Nephron progenitor cell (in vitro differentiated cells): ENCODE measurements at regions not wholly inside any gene's neighbourhood (a gene's known extent, or its start where the extent isn't known, plus 50 kb on each side); places are given as distances from the start of the nearest gene placed in this dataset.

Source experiments
- DNase-seq: peaks from one replicate; pipeline ENCODE4 v3.0.0; 2021
- H3K27ac Mint-ChIP-seq: 2 replicates; pipeline ENCODE4 v1.8.0; 2021; ENCODE audit warnings: mild to moderate bottlenecking, moderate library complexity, mixed read lengths
- H3K27me3 Mint-ChIP-seq: 2 replicates; pipeline ENCODE4 v1.8.0; 2021; ENCODE audit warnings: mild to moderate bottlenecking, low read depth, mixed read lengths; ENCODE audit not compliant: poor library complexity
- H3K36me3 Mint-ChIP-seq: 2 replicates; pipeline ENCODE4 v1.8.0; 2021; ENCODE audit warnings: low read depth, mixed read lengths
- H3K4me1 Mint-ChIP-seq: 2 replicates; pipeline ENCODE4 v1.8.0; 2021; ENCODE audit warnings: mixed read lengths
- H3K4me3 Mint-ChIP-seq: 2 replicates; pipeline ENCODE4 v1.8.0; 2021; ENCODE audit warnings: mild to moderate bottlenecking, moderate library complexity, mixed read lengths
- H3K9me3 Mint-ChIP-seq: 2 replicates; pipeline ENCODE4 v1.8.0; 2021; ENCODE audit warnings: mild to moderate bottlenecking, moderate library complexity, mixed read lengths
- CTCF ChIP-seq: fragments of 200-600 bp; sonication (generic); IDR thresholded peaks from 2 replicates; pipeline ENCODE4 v1.5.0; 2021; ENCODE audit warnings: antibody characterized with exemption

DNA sequence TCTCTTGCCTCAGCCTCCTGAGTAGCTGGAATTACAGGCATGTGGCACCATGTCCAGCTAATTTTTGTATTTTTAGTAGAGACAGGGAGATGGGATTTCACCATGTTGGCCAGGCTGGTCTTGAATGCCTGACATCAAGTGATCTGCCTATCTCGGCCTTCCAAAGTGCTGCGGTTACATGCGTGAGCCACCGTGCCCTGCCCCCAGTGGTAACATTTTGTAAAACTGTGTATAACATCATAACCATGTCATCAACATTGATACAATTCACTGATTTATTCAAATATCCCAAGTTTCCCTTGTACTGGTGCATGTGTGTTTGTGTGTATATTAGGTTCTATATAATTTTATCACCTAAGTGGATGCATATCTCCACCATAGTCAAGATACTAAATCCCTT, 70.0 kb downstream of the PDCL3 start:
- no peaks in the 10 kb centered on the region for H3K9me3 Mint-ChIP-seq
- H3K4me3 Mint-ChIP-seq: no peak overlapping the region
- no peaks in the 10 kb centered on the region for H3K36me3 Mint-ChIP-seq
- no peak overlapping the region for H3K27ac Mint-ChIP-seq
- peaks cover 7% of the 10 kb centered on the region for H3K27me3 Mint-ChIP-seq
- H3K4me1 Mint-ChIP-seq: no peaks in the 10 kb centered on the region
- no peak for TF ChIP-seq CTCF
- DNase-seq: no peak

DNA sequence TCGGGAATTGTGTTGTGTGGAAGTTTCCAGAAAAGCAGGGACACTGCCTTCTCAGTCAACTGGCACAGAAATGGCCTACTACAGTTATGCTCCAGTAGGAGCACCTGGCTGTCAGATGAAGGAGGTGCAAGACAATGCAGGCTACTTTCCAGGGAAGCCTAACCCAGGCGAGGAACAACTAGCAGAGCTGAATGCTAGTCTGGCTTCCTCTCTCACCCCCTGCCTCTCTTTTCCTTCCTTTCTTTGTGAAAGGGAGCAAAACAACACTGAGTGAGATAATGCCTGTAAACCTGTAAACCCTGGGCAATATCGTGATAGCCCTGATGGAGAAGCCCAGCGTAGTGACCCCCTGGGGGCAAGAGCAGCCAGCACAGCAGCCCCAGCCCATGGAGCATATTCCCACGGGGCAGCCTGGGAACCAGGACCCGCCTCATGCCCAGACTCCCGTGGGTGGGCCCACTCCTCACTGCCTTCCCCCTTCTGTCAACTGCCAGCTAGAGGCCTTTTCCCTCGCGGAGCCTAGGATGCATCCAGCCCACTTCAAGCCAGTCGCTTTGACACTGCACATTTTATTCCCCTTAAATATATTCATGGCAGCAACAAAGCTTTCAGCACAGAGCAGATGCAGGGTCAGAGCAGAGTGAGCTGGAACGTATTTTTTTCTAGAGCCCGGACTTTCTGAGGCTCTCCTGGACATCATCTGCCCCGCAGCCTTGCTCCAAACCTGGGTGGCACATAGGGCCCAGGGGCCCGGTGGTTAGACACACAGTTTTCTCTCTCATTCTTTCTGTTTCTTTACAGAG, 77.0 kb downstream of the PDCL3 start:
- Mint-ChIP-seq H3K4me1 (peaks cover 20% of the 10 kb centered on the region), H3K27ac (no peak overlapping the region), H3K4me3 (no peak overlapping the region), H3K36me3 (no peaks in the 10 kb centered on the region), H3K9me3 (peaks cover 7% of the 10 kb centered on the region), H3K27me3 (peaks cover 18% of the 10 kb centered on the region)
- DNase-seq: no peak
- TF ChIP-seq CTCF: no peak

- peaks cover 21% of the 10 kb centered on the region for H3K4me1 Mint-ChIP-seq
- DNase-seq: no peak
- no peak for TF ChIP-seq CTCF
- no peaks in the 10 kb centered on the region for H3K36me3 Mint-ChIP-seq
- H3K27ac Mint-ChIP-seq: peak overlapping the region; percentile 69
- H3K9me3 Mint-ChIP-seq: peaks cover 10% of the 10 kb centered on the region
- H3K4me3 Mint-ChIP-seq: no peak overlapping the region
- H3K27me3 Mint-ChIP-seq: peaks cover 18% of the 10 kb centered on the region
Observed at GRCh38 chr2:100640431-100641124, 77.8 kb downstream of the PDCL3 start.

DNA sequence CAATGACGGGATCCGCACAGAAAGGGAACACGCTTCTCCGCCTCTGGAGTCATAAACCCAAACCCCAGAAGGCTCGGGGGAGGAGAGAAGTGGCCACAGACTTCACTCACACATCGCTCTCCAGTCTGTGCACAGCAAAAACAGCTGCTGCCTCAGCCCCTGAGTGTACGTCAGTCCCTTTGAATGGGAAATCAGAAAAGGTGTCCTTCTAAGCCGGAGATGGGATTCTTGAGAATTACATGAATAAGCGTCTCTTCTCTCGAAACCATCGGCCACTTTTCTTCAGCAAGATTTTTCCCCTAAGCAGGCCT, 78.3 kb downstream of the PDCL3 start:
- peaks cover 10% of the 10 kb centered on the region for H3K9me3 Mint-ChIP-seq
- H3K27me3 Mint-ChIP-seq: peaks cover 18% of the 10 kb centered on the region
- peaks cover 26% of the 10 kb centered on the region for H3K4me1 Mint-ChIP-seq
- H3K27ac Mint-ChIP-seq: peak overlapping the region; percentile 69
- no peaks in the 10 kb centered on the region for H3K36me3 Mint-ChIP-seq
- peak; percentile 9 for DNase-seq
- TF ChIP-seq CTCF: no peak
- H3K4me3 Mint-ChIP-seq: no peak overlapping the region

DNA sequence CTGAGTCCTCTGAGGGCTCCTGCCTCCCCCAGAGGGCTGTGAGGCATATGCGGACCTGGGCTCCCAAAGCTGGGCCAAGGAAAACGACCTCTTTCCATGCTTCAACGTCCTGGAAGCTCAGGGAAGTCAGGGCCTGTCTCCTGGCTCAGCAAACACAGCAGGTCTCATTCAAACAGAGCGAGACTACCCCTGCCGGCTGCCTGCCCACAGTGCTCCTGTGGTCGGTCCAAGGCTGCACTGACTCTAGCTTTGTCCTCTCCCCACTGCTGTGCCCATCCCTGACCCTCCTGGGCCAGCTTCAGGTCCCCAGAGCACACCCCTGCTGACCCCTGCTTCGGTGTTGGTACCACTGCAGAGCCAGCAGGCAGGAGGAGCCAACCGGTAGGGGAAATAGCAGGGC, 79.6 kb downstream of the PDCL3 start:
- peaks cover 29% of the 10 kb centered on the region for H3K4me1 Mint-ChIP-seq
- H3K9me3 Mint-ChIP-seq: peaks cover 15% of the 10 kb centered on the region
- H3K36me3 Mint-ChIP-seq: no peaks in the 10 kb centered on the region
- no peak overlapping the region for H3K27ac Mint-ChIP-seq
- DNase-seq: no peak
- TF ChIP-seq CTCF: no peak
- peaks cover 18% of the 10 kb centered on the region for H3K27me3 Mint-ChIP-seq
- no peak overlapping the region for H3K4me3 Mint-ChIP-seq

DNA sequence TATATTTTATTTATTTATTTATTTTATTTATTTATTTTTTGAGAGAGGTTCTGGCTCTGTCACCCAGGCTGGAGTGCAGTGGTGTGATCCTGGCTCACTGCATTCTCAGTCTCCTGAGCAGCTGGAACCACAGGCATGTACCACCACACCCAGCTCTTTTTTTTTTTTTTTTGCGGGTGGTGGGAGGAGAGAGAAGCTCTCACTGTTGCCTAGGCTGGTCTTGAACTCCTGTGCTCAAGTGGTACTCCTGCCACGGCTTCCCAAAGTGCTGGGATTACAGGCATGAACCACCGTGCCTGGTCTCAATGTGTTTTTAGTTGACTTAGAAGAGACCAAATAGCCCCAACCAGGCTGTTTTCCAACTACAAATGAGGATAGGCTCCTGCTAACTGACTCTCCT, 80.7 kb downstream of the PDCL3 start:
- no peaks in the 10 kb centered on the region for H3K36me3 Mint-ChIP-seq
- no peak for DNase-seq
- H3K9me3 Mint-ChIP-seq: peaks cover 24% of the 10 kb centered on the region
- H3K4me3 Mint-ChIP-seq: no peak overlapping the region
- H3K4me1 Mint-ChIP-seq: peaks cover 29% of the 10 kb centered on the region
- H3K27me3 Mint-ChIP-seq: peaks cover 11% of the 10 kb centered on the region
- no peak for TF ChIP-seq CTCF
- no peak overlapping the region for H3K27ac Mint-ChIP-seq
